Naive thymus-derived CD8-positive, alpha-beta T cell (primary cell): ENCODE measurements at regions not wholly inside any gene's neighbourhood (a gene's known extent, or its start where the extent isn't known, plus 50 kb on each side); places are given as distances from the start of the nearest gene placed in this dataset.
"Not testable (repeated sequence)": the region's sequence is repeated elsewhere in the genome, so short reads cannot be mapped to it uniquely, and the experiment has no call there.

Source experiments
- ATAC-seq, 2 donors: fragments of 150-1000 bp; cut with Tn5 transposase in 1 of 2; sonication (Bioruptor Pico), chemical (Tn5 transposase) in 1 of 2; 1 replicate in 1 of 2; 2 replicates in 1 of 2; pipeline ENCODE4 v1.10.0; 2021; ENCODE audit warnings: mild to moderate bottlenecking in 2 of 2, moderate library complexity in 2 of 2
- POLR2A ChIA-PET: fragments of 350-600 bp; sonication (Branson Sonifier 250); formaldehyde crosslinking; loops from one replicate; lab custom pipeline; 2021; ENCODE audit warnings: antibody characterized with exemption; lab: Charles Lee
- DNase-seq, 10 donors: peaks; one replicate each; pipeline versions ENCODE4 v3.0.0 to v3.0.0-alpha.2; 2020 to 2022
- H3K27ac Mint-ChIP-seq, 10 donors: one replicate each; pipeline ENCODE4 v1.8.0; 2020 to 2022; ENCODE audit warnings: mild to moderate bottlenecking in 10 of 10, mixed read lengths in 10 of 10, moderate library complexity in 4 of 10, inconsistent platforms in 1 of 10
- H3K27me3 Mint-ChIP-seq, 5 donors: one replicate each; pipeline ENCODE4 v1.8.0; 2021 to 2022; ENCODE audit warnings: mixed read lengths in 5 of 5
- H3K36me3 Mint-ChIP-seq, 3 donors: one replicate each; pipeline ENCODE4 v1.8.0; 2020 to 2022; ENCODE audit warnings: mixed read lengths in 3 of 3, mild to moderate bottlenecking in 2 of 3, inconsistent platforms in 1 of 3
- H3K4me1 Mint-ChIP-seq, 4 donors: one replicate each; pipeline ENCODE4 v1.8.0; 2021 to 2022; ENCODE audit warnings: mixed read lengths in 4 of 4
- H3K4me3 Mint-ChIP-seq, 10 donors: one replicate each; pipeline ENCODE4 v1.8.0; 2020 to 2022; ENCODE audit warnings: mild to moderate bottlenecking in 10 of 10, mixed read lengths in 10 of 10, moderate library complexity in 6 of 10, inconsistent platforms in 1 of 10
- H3K9me3 Mint-ChIP-seq, 9 donors: one replicate each; pipeline ENCODE4 v1.8.0; 2020 to 2022; ENCODE audit warnings: mixed read lengths in 9 of 9, mild to moderate bottlenecking in 3 of 9, inconsistent platforms in 1 of 9, moderate library complexity in 1 of 9

DNA sequence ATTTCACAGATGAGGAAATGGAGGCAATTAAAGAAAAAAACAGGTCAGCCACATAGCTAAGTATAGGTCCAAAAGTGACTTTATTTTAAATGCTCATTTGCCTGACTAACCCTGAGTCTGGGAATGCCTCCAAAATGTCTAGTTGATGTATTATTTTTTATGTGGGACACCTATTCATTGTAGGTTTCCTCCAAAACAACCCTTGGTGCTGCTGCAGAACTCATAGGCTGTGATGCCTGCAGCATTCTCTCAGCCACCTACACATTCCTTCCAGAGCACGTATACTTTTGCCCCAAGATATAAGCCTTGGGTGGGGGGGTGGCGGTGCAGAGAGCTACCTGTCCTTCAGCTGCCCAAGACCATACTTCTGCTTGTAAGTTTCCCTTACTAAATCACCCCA, 77.4 kb downstream of the MSX2 start:
- POLR2A ChIA-PET: no interaction called here
- Mint-ChIP-seq H3K4me3 (no peak overlapping the region), H3K9me3 (peaks cover 0 to 16% (median 5%) of the 10 kb centered on the region in 9 donors), H3K27ac (no peak overlapping the region), H3K4me1 (no peaks in the 10 kb centered on the region), H3K27me3 (peaks cover 4 to 46% (median 17%) of the 10 kb centered on the region in 5 donors), H3K36me3 (peaks cover 0 to 7% (median 0%) of the 10 kb centered on the region in 3 donors)
- DNase-seq: no peak
- no peak for ATAC-seq

DNA sequence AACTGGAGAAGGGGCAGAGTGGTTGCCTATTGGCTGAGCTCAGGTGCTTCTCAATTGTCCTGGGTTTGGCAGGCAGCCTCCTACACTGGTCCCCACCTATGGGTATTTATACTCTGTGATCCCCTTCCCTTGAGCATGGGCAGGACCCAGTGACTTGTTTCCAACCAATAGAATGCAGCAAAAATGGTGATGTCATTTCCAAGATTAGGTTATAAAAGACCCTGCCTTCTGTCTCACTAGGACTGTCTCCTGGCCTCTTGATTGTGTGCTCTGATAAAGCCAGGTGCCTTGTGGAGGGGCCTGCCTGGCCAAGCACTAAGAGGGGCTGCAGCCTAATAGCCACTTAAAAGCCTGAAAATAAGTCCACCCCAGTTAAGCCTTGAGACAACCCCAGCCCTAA, 76.1 kb downstream of the MSX2 start:
- Mint-ChIP-seq H3K9me3 (peaks cover 0 to 15% (median 5%) of the 10 kb centered on the region in 9 donors), H3K27me3 (peaks cover 12 to 59% (median 29%) of the 10 kb centered on the region in 5 donors), H3K36me3 (peaks cover 0 to 6% (median 0%) of the 10 kb centered on the region in 3 donors), H3K4me3 (no peak overlapping the region), H3K4me1 (no peaks in the 10 kb centered on the region), H3K27ac (no peak overlapping the region)
- DNase-seq (no peak), ATAC-seq (no peak)
- POLR2A ChIA-PET: no interaction called here

DNA sequence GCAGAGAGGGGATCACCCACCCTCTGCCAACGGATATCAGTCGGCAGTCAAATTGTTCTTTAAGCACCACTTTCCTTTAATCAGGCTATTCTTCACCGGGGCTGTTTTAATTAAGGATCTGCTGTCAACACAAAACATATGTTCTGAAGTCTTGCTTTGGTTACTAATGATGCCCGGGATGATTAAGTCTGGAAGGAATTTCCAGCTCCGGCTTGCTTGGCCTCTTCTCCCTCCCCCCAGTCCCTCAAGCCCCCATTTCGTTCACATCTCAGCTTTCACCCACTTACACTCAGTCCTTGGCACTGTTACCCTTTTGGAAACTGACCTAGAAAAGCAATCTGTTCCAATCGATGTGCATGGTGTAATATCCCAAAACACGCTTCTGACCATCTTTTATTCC, 74.7 kb downstream of the MSX2 start:
- peaks cover 0 to 1% (median 0%) of the 10 kb centered on the region in 4 donors for H3K4me1 Mint-ChIP-seq
- no peak overlapping the region for H3K4me3 Mint-ChIP-seq
- H3K9me3 Mint-ChIP-seq: peaks cover 0 to 8% (median 0%) of the 10 kb centered on the region in 9 donors
- DNase-seq: no peak
- peaks cover 15 to 53% (median 32%) of the 10 kb centered on the region in 5 donors for H3K27me3 Mint-ChIP-seq
- POLR2A ChIA-PET: no interaction called here
- ATAC-seq: no peak
- H3K36me3 Mint-ChIP-seq: no peaks in the 10 kb centered on the region
- H3K27ac Mint-ChIP-seq: no peak overlapping the region

- Mint-ChIP-seq H3K27ac (no peak overlapping the region), H3K9me3 (peaks cover 0 to 6% (median 0%) of the 10 kb centered on the region in 9 donors), H3K36me3 (no peaks in the 10 kb centered on the region), H3K4me3 (no peak overlapping the region), H3K27me3 (peaks cover 18 to 55% (median 31%) of the 10 kb centered on the region in 5 donors), H3K4me1 (peaks cover 0 to 6% (median 1%) of the 10 kb centered on the region in 4 donors)
- POLR2A ChIA-PET: no interaction called here
- ATAC-seq (no peak), DNase-seq (no peak)
Measured at GRCh38 chr5:174798551-174798951, 74.2 kb downstream of the MSX2 start.

DNA sequence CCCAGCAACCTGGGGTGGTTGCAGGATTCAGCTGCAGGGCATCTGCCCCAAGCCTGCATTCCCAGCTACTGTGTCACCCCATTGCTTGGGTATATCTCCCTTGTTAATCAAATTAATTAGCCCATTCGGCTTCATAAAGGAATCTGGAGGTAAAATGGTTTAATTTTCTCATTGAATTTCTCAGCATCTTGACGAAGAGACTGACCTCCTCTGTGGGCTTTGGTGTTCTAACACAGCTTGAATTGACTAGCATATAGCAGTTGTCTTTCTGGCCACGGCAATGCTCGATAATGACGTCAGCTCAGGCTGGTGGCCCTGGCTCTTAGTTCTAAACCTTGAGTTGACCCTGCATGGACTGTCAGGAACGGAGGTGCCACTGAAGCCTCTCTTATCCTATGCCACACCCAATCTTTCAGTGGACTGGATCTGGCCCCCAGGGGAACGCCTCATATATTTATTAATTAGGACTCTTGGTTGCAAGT, 72.4 kb downstream of the MSX2 start:
- H3K36me3 Mint-ChIP-seq: no peaks in the 10 kb centered on the region
- H3K9me3 Mint-ChIP-seq: peaks cover 0 to 6% (median 0%) of the 10 kb centered on the region in 9 donors
- no peak overlapping the region for H3K4me3 Mint-ChIP-seq
- no peak overlapping the region for H3K27ac Mint-ChIP-seq
- H3K27me3 Mint-ChIP-seq: peaks cover 29 to 69% (median 40%) of the 10 kb centered on the region in 5 donors
- ATAC-seq: no peak
- POLR2A ChIA-PET: no interaction called here
- peaks cover 0 to 6% (median 1%) of the 10 kb centered on the region in 4 donors for H3K4me1 Mint-ChIP-seq
- no peak for DNase-seq

GRCh38 chr5:174794931-174795672, 70.7 kb downstream of the MSX2 start:
- ATAC-seq: no peak
- POLR2A ChIA-PET: no interaction called here

DNA sequence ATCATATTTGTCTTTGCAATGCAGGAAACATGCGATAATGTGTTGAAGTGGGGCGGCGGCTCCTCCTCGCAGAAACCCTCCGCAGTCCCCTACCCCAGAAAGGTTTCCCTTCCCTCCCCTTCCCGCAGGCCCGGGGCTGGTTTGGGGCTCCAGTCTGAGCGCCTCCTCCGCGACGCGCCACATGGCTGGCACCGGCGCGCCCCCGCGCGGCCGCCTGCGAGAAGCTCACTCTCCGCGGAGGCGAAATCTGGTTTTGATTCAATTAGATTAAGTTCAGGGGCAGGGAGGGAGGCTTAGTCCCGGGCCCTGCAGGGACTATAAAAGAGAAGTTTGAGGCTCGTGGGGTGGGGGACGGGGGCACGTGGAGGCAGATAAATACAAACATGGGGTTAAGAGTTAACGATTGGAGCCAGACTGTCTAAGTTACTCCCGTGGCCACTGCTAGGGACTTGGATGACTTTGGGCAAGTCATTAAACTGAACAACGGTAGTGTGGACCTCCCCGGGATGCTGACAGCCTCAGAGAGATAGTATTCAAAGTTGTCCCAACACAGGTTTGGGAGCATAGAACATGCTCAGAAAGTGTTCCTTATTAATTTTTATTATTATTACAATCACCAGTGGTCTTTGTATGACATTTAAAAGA, 69.4 kb downstream of the MSX2 start:
- Mint-ChIP-seq H3K9me3 (peaks cover 0 to 3% (median 0%) of the 10 kb centered on the region in 9 donors), H3K27ac (no peak overlapping the region), H3K4me3 (no peak overlapping the region), H3K4me1 (peaks cover 0 to 6% (median 1%) of the 10 kb centered on the region in 4 donors), H3K36me3 (no peaks in the 10 kb centered on the region), H3K27me3 (peaks cover 31 to 61% (median 43%) of the 10 kb centered on the region in 5 donors)
- POLR2A ChIA-PET: no interaction called here
- ATAC-seq (peak in 1 of 2 donors; percentile 42), DNase-seq (peak in 6 of 10 donors; percentile 2 to 36 (median 22))

More at GRCh38 chr5:174794931-174795672, 70.7 kb downstream of the MSX2 start:
- H3K27ac Mint-ChIP-seq: peak overlapping the region in 1 of 10 donors; percentile 50
- no peak overlapping the region for H3K4me3 Mint-ChIP-seq
- no peak for DNase-seq
- H3K27me3 Mint-ChIP-seq: peaks cover 33 to 69% (median 46%) of the 10 kb centered on the region in 5 donors
- H3K4me1 Mint-ChIP-seq: peaks cover 0 to 6% (median 1%) of the 10 kb centered on the region in 4 donors
- peaks cover 0 to 5% (median 0%) of the 10 kb centered on the region in 9 donors for H3K9me3 Mint-ChIP-seq
- no peaks in the 10 kb centered on the region for H3K36me3 Mint-ChIP-seq

- POLR2A ChIA-PET: no interaction called here
- Mint-ChIP-seq H3K27me3 (peaks cover 30 to 61% (median 44%) of the 10 kb centered on the region in 5 donors), H3K9me3 (peaks cover 0 to 3% (median 0%) of the 10 kb centered on the region in 9 donors), H3K27ac (peak overlapping the region in 1 of 10 donors; percentile 35), H3K4me1 (peaks cover 0 to 6% (median 1%) of the 10 kb centered on the region in 4 donors), H3K4me3 (no peak overlapping the region), H3K36me3 (no peaks in the 10 kb centered on the region)
- ATAC-seq (no peak), DNase-seq (no peak)
Measured at GRCh38 chr5:174793076-174793475, 68.7 kb downstream of the MSX2 start.

DNA sequence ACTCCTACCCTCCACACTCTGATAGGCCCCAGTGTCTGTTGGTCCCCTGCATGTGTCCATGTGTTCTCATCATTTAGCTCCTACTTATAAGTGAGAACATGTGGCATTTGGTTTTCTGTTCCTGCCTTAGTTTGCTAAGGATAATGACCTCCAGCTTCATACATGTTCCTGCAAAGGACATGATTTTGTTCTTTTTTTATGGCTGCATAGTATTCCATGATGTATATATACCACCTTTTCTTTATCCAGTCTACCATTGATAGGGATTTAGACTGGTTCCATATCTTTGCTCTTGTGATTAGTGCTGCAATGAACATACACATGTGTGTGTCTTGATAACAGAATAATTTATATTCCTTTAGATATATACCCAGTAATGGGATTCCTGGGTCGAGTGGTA, 67.9 kb downstream of the MSX2 start:
- H3K9me3 Mint-ChIP-seq, DNase-seq, H3K27ac Mint-ChIP-seq, H3K36me3 Mint-ChIP-seq, H3K4me3 Mint-ChIP-seq, POLR2A ChIA-PET, H3K4me1 Mint-ChIP-seq, ATAC-seq: not testable (repeated sequence)
- peaks cover 29 to 60% (median 44%) of the 10 kb centered on the region in 5 donors for H3K27me3 Mint-ChIP-seq

- DNase-seq (no peak), ATAC-seq (no peak)
- Mint-ChIP-seq H3K4me3 (no peak overlapping the region), H3K4me1 (peaks cover 0 to 6% (median 1%) of the 10 kb centered on the region in 4 donors), H3K27ac (no peak overlapping the region), H3K9me3 (peaks cover 0 to 4% (median 2%) of the 10 kb centered on the region in 9 donors), H3K27me3 (peaks cover 25 to 46% (median 35%) of the 10 kb centered on the region in 5 donors), H3K36me3 (no peaks in the 10 kb centered on the region)
- POLR2A ChIA-PET: no interaction called here
Measured at GRCh38 chr5:174790906-174791305, 66.5 kb downstream of the MSX2 start.

DNA sequence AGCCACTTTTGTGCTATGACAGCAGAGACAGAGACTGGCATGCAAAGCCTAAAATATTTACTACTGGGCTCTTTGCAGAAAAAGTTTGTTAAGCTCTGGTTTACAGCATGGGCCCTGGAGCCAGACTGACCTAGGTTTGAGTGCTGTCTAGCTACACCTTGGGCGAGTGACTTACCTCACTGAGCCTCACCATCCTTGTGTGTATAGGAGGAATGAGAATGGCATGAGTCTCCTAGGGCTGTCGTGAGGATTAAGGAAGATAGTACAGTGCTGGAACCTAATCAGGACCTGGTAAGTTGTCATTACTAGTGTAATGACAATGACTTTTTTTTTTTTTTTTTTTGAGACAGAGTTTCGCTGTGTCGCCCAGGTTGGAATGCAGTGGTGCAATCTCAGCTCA, 65.2 kb downstream of the MSX2 start:
- Mint-ChIP-seq H3K9me3 (peaks cover 3 to 16% (median 7%) of the 10 kb centered on the region in 9 donors), H3K27ac (no peak overlapping the region), H3K27me3 (peaks cover 18 to 39% (median 30%) of the 10 kb centered on the region in 5 donors), H3K4me3 (no peak overlapping the region), H3K4me1 (peaks cover 0 to 6% (median 1%) of the 10 kb centered on the region in 4 donors), H3K36me3 (peaks cover 0 to 8% (median 0%) of the 10 kb centered on the region in 3 donors)
- DNase-seq (no peak), ATAC-seq (no peak)
- POLR2A ChIA-PET: interaction anchor here (0.6 kb wide), 1 partner anchor 361 kb away, joined by 4 read pairs; no protein-coding TSS in a partner anchor

GRCh38 chr5:174785120-174785680, 60.8 kb downstream of the MSX2 start:
- Mint-ChIP-seq H3K27me3 (peaks cover 4 to 23% (median 5%) of the 10 kb centered on the region in 5 donors), H3K4me1 (no peaks in the 10 kb centered on the region), H3K4me3 (no peak overlapping the region), H3K27ac (no peak overlapping the region), H3K9me3 (peaks cover 3 to 29% (median 10%) of the 10 kb centered on the region in 9 donors), H3K36me3 (peaks cover 0 to 17% (median 0%) of the 10 kb centered on the region in 3 donors)
- no peak for ATAC-seq
- POLR2A ChIA-PET: no interaction called here
- no peak for DNase-seq
